Sigmoid colon (tissue), 4 donors: ENCODE measurements at regions not wholly inside any gene's neighbourhood (a gene's known extent, or its start where the extent isn't known, plus 50 kb on each side); places are given as distances from the start of the nearest gene placed in this dataset.

Experiments
- EP300 ChIP-seq, 4 donors: sonication (generic); formaldehyde crosslinking; IDR thresholded peaks; one replicate each; pipeline ENCODE4 v1.6.1; 2017; ENCODE audit warnings: antibody characterized with exemption in 4 of 4
- POLR2A ChIP-seq, 2 donors: fragments of 450-650 bp; IDR thresholded peaks; one replicate each; pipeline ENCODE4 v1.6.1; 2016; ENCODE audit warnings: antibody characterized with exemption in 2 of 2, mild to moderate bottlenecking in 2 of 2, moderate library complexity in 2 of 2
- POLR2AphosphoS5 ChIP-seq, 4 donors: sonication (generic); formaldehyde crosslinking; IDR thresholded peaks; one replicate each; pipeline ENCODE4 v1.6.1; 2017; ENCODE audit warnings: antibody characterized with exemption in 4 of 4
- TF ChIP-seq, protein P1 (sequence below), 4 experiments: fragments of 450-650 bp in 3 of 4; fragments of 200-600 bp in 1 of 4; IDR thresholded peaks; one replicate each; pipeline ENCODE4 v1.5.1; 2016 to 2019; ENCODE audit warnings: antibody characterized with exemption in 4 of 4, mild to moderate bottlenecking in 3 of 4, moderate library complexity in 2 of 4

DNA sequence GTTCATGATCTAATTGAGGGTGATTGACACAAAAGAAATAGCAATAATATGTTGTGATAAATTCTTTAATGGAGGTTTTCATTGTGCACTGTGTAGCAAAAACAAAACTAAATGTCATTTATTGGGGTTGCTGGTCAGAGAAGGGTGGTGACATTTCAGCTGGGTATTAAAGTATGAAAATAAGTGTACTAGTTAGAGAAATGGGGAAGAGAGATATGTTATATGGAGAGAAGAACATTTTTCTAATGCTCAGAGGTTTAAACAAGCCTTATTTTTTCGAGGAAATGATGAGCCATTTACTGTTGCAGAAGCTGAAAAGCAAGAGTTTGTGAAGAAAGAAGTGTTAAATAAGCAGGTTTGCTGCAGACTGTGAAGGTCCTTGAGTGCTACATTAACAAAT, 142.7 kb upstream of the PAQR3 start:
- TF ChIP-seq, protein P1, sequence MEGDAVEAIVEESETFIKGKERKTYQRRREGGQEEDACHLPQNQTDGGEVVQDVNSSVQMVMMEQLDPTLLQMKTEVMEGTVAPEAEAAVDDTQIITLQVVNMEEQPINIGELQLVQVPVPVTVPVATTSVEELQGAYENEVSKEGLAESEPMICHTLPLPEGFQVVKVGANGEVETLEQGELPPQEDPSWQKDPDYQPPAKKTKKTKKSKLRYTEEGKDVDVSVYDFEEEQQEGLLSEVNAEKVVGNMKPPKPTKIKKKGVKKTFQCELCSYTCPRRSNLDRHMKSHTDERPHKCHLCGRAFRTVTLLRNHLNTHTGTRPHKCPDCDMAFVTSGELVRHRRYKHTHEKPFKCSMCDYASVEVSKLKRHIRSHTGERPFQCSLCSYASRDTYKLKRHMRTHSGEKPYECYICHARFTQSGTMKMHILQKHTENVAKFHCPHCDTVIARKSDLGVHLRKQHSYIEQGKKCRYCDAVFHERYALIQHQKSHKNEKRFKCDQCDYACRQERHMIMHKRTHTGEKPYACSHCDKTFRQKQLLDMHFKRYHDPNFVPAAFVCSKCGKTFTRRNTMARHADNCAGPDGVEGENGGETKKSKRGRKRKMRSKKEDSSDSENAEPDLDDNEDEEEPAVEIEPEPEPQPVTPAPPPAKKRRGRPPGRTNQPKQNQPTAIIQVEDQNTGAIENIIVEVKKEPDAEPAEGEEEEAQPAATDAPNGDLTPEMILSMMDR (IDR thresholded peaks at IDR 0.05) = no peak
- TF ChIP-seq POLR2A (IDR thresholded peaks at IDR 0.05) (no peak), POLR2AphosphoS5 (IDR thresholded peaks at IDR 0.05) (no peak), EP300 (IDR thresholded peaks at IDR 0.05) (no peak)
